ENCODE measurements at regions not wholly inside any gene's neighbourhood (a gene's known extent, or its start where the extent isn't known, plus 50 kb on each side); places are given as distances from the start of the nearest gene placed in this dataset.

- no peaks in the 10 kb centered on the region for H3K79me2 ChIP-seq (ENCODE audit: insufficient read depth)
- TF ChIP-seq EP300 (IDR thresholded peaks at IDR 0.05; ENCODE audit: borderline replicate concordance in 1 of 2, low read depth in 1 of 2, low read length in 1 of 2) (no peak), ELF1 (IDR thresholded peaks at IDR 0.05) (no peak), RXRA (IDR thresholded peaks at IDR 0.05; ENCODE audit: borderline replicate concordance, low read depth) (no peak), TAF1 (IDR thresholded peaks at IDR 0.05; ENCODE audit: borderline replicate concordance, low read depth, low read length) (no peak), CTCF (IDR thresholded peaks at IDR 0.05) (no peak), GATA2 (CRISPR knock-in tag; IDR thresholded peaks at IDR 0.05) (no peak), NFIC (IDR thresholded peaks at IDR 0.05; ENCODE audit: borderline replicate concordance) (no peak), USF1 (IDR thresholded peaks at IDR 0.05; ENCODE audit: borderline replicate concordance, low read depth) (no peak), TCF12 (IDR thresholded peaks at IDR 0.05) (no peak), SMC3 (IDR thresholded peaks at IDR 0.05; ENCODE audit: low read depth, low read length) (no peak), MAX (IDR thresholded peaks at IDR 0.05; ENCODE audit: low read depth) (no peak), MXI1 (IDR thresholded peaks at IDR 0.05; ENCODE audit: low read depth, low read length) (no peak), JUND (IDR thresholded peaks at IDR 0.05) (no peak), CHD2 (IDR thresholded peaks at IDR 0.05; ENCODE audit: low read length, partially characterized antibody) (no peak), GABPA (IDR thresholded peaks at IDR 0.05; ENCODE audit: low read depth) (no peak), YY1 (IDR thresholded peaks at IDR 0.05; ENCODE audit: low read depth) (no peak)
- no peaks in the 10 kb centered on the region for H3K36me3 ChIP-seq (replicated peaks in 1 of 2; ENCODE audit: control insufficient read depth in 1 of 2, insufficient read depth in 2 of 2, low read length in 1 of 2)
- POLR2A ChIA-PET, result no interaction called here
- DNase-seq, result no peak
- no peaks in the 10 kb centered on the region; the same call in 1 of the 2 replicates for H3K9me2 ChIP-seq
- H3K4me3 ChIP-seq (ENCODE audit: low read depth in 2 of 2, low read length in 1 of 2), result no peak overlapping the region
- H3K27ac ChIP-seq (ENCODE audit: low read depth in 2 of 2, low read length in 1 of 2), result no peak overlapping the region
- H3F3A ChIP-seq (replicated peaks; ENCODE audit: insufficient read depth), result no peaks in the 10 kb centered on the region
- H3K9ac ChIP-seq, result no peak overlapping the region
- H2AFZ ChIP-seq (ENCODE audit: low read depth), result no peak overlapping the region
- CTCF ChIA-PET, result interaction anchor here (0.6 kb wide), 1 partner anchor 209 kb away, joined by 4 read pairs; no protein-coding TSS in a partner anchor
- no peak overlapping the region for H3K4me2 ChIP-seq
- WGBS (ENCODE audit: low lambda C conversion rate), result 82% methylated on average over 1 of the region's 1 CpG
- no peaks in the 10 kb centered on the region; a peak in 1 of 4 replicates for H3K4me1 ChIP-seq (ENCODE audit: control insufficient read depth in 1 of 2, insufficient read depth in 2 of 2, low read depth in 1 of 2, low read length in 1 of 2)
- H4K20me1 ChIP-seq (ENCODE audit: insufficient read depth), result no peaks in the 10 kb centered on the region
- H3K27me3 ChIP-seq (ENCODE audit: insufficient read depth), result no peaks in the 10 kb centered on the region
- H3K9me3 ChIP-seq, result no peaks in the 10 kb centered on the region
Measured at GRCh38 chr4:123849495-123849894, 452.9 kb downstream of the SPRY1 start.

GRCh38 chr4:123851521-123851920 is 454.9 kb downstream of the SPRY1 start:
- no peak for DNase-seq
- ChIA-PET CTCF (interaction anchor here (1.0 kb wide), 1 partner anchor 14 kb away, joined by 3 read pairs; no protein-coding TSS in a partner anchor), POLR2A (no interaction called here)
- no peaks in the 10 kb centered on the region for H3K9me2 ChIP-seq
- no peak overlapping the region for H3K4me3 ChIP-seq (ENCODE audit: low read depth in 2 of 2, low read length in 1 of 2)
- no peaks in the 10 kb centered on the region for H3K27me3 ChIP-seq (ENCODE audit: insufficient read depth)
- H3F3A ChIP-seq (replicated peaks; ENCODE audit: insufficient read depth), result no peaks in the 10 kb centered on the region
- no peaks in the 10 kb centered on the region for H3K4me1 ChIP-seq (ENCODE audit: control insufficient read depth in 1 of 2, insufficient read depth in 2 of 2, low read depth in 1 of 2, low read length in 1 of 2)
- no peaks in the 10 kb centered on the region for H3K9me3 ChIP-seq
- no peak overlapping the region for H3K4me2 ChIP-seq
- no peaks in the 10 kb centered on the region for H3K79me2 ChIP-seq (ENCODE audit: insufficient read depth)
- H2AFZ ChIP-seq (ENCODE audit: low read depth), result no peak overlapping the region
- H3K9ac ChIP-seq, result no peak overlapping the region
- H3K36me3 ChIP-seq (replicated peaks in 1 of 2; ENCODE audit: control insufficient read depth in 1 of 2, insufficient read depth in 2 of 2, low read length in 1 of 2), result no peaks in the 10 kb centered on the region
- H3K27ac ChIP-seq (ENCODE audit: low read depth in 2 of 2, low read length in 1 of 2), result no peak overlapping the region
- TF ChIP-seq SMC3 (IDR thresholded peaks at IDR 0.05; ENCODE audit: low read depth, low read length), result no peak
- H4K20me1 ChIP-seq (ENCODE audit: insufficient read depth), result no peaks in the 10 kb centered on the region
- 78% methylated on average over 3 of the region's 3 CpGs for WGBS (ENCODE audit: low lambda C conversion rate)

Data from SK-N-SH (cell line).